GM13977 (cell line): ENCODE measurements at regions not wholly inside any gene's neighbourhood (a gene's known extent, or its start where the extent isn't known, plus 50 kb on each side); places are given as distances from the start of the nearest gene placed in this dataset.

Experiments used
- DNase-seq: peaks from one replicate; pipeline ENCODE4 v3.0.0; 2012; ENCODE audit warnings: low spot score
- in situ Hi-C: fragments of 300-500 bp; cut with MboI; formaldehyde crosslinking; loops from one replicate; pipeline ENCODE4 v1.12.0; 2022; ENCODE audit warnings: low sequenced_read_pairs, low pct_unique_long_range_greater_than_20kb, mixed read lengths, inconsistent platforms; ENCODE audit not compliant: unreplicated experiment
- TF ChIP-seq, protein P1 (sequence below): IDR thresholded peaks from 2 replicates; pipeline ENCODE4 v1.5.1; 2012; ENCODE audit warnings: mild to moderate bottlenecking, control low read depth; ENCODE audit not compliant: insufficient read depth; ENCODE audit errors: extremely low read depth, missing control alignments

DNA sequence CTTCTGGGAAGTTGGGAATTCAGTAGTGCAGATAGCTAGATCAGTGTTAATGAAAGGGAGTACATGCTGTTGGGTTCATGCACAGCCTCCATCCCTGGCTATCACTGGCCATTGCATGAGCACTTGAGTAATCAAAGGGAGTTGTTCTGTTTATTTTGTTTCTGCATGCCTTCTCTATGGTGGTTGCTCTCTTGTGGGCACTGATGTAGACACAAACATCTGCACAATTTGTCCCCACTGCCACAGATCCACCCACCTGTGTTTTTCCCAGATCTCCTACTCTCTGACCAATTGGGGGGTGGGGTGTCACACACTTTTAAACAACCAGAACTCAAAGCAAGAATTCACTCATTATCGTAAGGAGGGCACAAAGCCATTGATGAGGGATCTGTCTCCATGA lies 89.7 kb upstream of the DHRS4 start:
- in situ Hi-C loops, result no loop called here
- DNase-seq, result no peak
- TF ChIP-seq, protein P1, sequence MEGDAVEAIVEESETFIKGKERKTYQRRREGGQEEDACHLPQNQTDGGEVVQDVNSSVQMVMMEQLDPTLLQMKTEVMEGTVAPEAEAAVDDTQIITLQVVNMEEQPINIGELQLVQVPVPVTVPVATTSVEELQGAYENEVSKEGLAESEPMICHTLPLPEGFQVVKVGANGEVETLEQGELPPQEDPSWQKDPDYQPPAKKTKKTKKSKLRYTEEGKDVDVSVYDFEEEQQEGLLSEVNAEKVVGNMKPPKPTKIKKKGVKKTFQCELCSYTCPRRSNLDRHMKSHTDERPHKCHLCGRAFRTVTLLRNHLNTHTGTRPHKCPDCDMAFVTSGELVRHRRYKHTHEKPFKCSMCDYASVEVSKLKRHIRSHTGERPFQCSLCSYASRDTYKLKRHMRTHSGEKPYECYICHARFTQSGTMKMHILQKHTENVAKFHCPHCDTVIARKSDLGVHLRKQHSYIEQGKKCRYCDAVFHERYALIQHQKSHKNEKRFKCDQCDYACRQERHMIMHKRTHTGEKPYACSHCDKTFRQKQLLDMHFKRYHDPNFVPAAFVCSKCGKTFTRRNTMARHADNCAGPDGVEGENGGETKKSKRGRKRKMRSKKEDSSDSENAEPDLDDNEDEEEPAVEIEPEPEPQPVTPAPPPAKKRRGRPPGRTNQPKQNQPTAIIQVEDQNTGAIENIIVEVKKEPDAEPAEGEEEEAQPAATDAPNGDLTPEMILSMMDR, result no peak

DNA sequence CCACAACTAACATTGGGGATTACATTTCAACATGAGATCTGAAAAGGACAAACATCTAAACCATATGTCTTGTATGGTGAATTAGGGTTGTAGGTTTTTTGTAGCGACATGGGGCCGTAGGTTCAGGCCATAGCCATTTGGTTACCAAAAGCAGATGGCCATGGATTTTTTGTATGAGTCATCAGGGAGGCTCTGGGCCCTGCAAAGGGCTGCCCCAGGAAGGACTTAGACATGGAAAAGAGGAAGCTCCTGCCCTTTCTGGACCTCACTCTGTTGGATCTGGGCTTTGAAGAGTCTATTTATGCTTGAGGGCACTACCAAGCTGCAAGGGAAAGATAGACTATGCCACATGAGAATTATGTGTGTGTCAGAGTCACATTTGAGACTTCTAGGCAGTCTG lies 89.3 kb upstream of the DHRS4 start:
- DNase-seq, result no peak
- in situ Hi-C loops, result no loop called here
- TF ChIP-seq, protein P1, result no peak

DNA sequence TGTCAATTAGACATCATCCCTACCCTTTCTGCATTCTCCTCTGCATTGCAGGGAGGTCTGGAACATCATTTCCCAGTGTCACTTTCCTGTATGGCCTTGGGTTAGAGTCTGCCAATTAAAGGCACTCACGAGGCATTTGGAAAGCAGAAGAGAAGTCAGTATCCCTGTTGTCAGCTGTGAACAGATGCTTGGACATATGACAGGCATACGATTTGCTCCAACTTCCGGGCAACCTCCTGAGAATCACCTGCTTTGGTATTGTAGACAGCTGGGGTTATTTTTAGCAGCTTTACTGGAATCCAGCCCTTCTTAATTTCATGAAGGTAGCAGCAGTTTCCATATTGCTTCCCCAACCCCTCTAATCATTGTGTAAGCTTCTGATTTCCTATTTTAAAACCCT lies 88.7 kb upstream of the DHRS4 start:
- TF ChIP-seq, protein P1, result no peak
- in situ Hi-C loops, result no loop called here
- no peak for DNase-seq

DNA sequence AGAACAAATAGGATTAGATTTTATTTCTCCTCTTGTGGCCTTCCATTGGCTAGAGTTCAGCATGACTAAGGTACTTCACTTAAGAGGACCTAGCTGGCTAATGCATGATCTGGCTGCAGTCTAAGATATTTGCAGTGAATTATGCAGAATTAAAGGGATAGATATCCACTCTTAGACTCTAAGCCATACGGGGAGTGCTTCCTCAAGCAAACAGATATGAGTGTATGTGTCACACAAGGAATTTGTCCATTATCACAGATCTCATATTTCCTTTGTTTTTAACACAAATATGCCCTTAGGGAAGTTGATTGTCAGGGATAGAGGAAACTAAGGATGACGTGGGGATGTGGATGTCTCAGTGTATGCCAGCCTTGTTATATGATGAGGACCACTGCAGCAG lies 88.1 kb upstream of the DHRS4 start:
- TF ChIP-seq, protein P1, result no peak
- in situ Hi-C loops, result no loop called here
- no peak for DNase-seq

DNA sequence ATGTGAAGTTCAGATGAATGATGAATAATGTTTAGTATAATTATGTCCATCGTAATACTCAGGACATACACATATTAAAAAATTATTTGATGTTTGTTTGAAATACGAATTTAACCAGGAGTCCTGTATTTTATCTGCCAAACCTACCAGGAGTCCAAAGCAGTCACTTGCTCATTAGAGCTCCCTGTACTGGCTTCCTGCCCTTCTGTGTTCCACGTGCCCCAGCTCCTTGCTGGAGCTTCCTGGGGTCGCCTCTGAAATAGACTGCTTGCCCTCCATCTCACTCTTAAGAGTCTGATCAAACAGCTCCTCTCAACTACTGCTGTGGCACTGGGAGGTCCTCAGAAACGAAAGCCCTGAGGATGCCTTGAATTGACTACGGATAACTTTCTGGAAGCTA lies 87.3 kb upstream of the DHRS4 start:
- in situ Hi-C loops, result no loop called here
- TF ChIP-seq, protein P1, result no peak
- no peak for DNase-seq

DNA sequence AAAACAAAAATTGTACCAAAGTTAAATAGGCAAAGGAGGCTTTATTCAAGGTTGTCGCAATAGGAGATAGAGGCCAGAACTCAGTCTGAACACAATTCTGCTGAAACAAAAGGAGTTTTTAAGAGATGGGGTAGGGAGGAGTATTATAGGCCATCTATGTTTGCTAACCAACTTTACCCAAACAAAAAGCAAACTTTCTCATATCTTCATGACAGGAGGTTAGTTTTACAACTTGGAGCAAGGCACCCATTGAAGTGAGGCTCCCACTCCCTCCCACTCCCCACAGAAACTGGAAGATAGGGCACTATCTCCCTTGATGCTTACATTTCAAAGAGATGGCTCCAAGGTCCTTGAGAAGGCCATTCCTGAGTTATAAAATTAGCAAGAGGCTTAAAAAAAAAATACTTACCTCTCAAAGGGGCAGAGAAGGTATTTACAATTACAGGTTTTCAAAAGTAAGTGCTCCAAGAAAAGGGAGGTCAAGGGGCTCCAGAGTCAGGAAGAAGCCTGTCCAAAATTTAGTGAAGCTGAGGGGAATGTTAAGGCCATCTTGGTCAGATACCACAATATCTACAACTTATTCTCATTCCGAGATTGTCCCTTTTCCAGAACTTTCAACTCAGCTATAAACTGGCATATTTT lies 84.4 kb upstream of the DHRS4 start:
- DNase-seq, result no peak
- TF ChIP-seq, protein P1, result no peak
- in situ Hi-C loops, result no loop called here
